ENCODE measurements at regions not wholly inside any gene's neighbourhood (a gene's known extent, or its start where the extent isn't known, plus 50 kb on each side); places are given as distances from the start of the nearest gene placed in this dataset.

GRCh38 chr5:17805227-17805825, 171.1 kb downstream of the TAF11L14 start:
- no peaks in the 10 kb centered on the region for H3K79me2 ChIP-seq (ENCODE audit: control insufficient read depth, low read length)
- H4K20me1 ChIP-seq (ENCODE audit: control insufficient read depth, insufficient read depth, low read depth, low read length) = no peaks in the 10 kb centered on the region
- H3K4me3 ChIP-seq (ENCODE audit: low read length) = no peak overlapping the region
- H3K4me1 ChIP-seq (ENCODE audit: control insufficient read depth, low read length) = no peaks in the 10 kb centered on the region
- TF ChIP-seq CTCF (IDR thresholded peaks at IDR 0.05; ENCODE audit: low read depth, low read length, poor library complexity, severe bottlenecking) = no peak
- TF ChIP-seq EZH2phosphoT487 (IDR thresholded peaks at IDR 0.05; ENCODE audit: borderline replicate concordance, low read length) = no peak
- H3K4me2 ChIP-seq (ENCODE audit: low read length) = no peak overlapping the region
- no peak overlapping the region for H3K27ac ChIP-seq (ENCODE audit: low read depth, low read length)
- no peaks in the 10 kb centered on the region for H3K27me3 ChIP-seq (ENCODE audit: control insufficient read depth, low read length)
- no peaks in the 10 kb centered on the region for H3K9me2 ChIP-seq (replicated peaks; ENCODE audit: control insufficient read depth, low read length)
- no peaks in the 10 kb centered on the region for H3K9me3 ChIP-seq (ENCODE audit: control insufficient read depth, insufficient read depth, low read length)
- H3K36me3 ChIP-seq (ENCODE audit: control insufficient read depth, low read length) = no peaks in the 10 kb centered on the region
- H3F3A ChIP-seq (ENCODE audit: control insufficient read depth, insufficient read depth) = no peaks in the 10 kb centered on the region

GRCh38 chr5:17806818-17807468, 172.7 kb downstream of the TAF11L14 start:
- no peaks in the 10 kb centered on the region for H3K79me2 ChIP-seq (ENCODE audit: control insufficient read depth, low read length)
- H3K9me3 ChIP-seq (ENCODE audit: control insufficient read depth, insufficient read depth, low read length) = no peaks in the 10 kb centered on the region
- no peaks in the 10 kb centered on the region for H3F3A ChIP-seq (ENCODE audit: control insufficient read depth, insufficient read depth)
- H3K27ac ChIP-seq (ENCODE audit: low read depth, low read length) = no peak overlapping the region
- no peaks in the 10 kb centered on the region for H3K4me1 ChIP-seq (ENCODE audit: control insufficient read depth, low read length)
- H3K9me2 ChIP-seq (replicated peaks; ENCODE audit: control insufficient read depth, low read length) = no peaks in the 10 kb centered on the region
- H4K20me1 ChIP-seq (ENCODE audit: control insufficient read depth, insufficient read depth, low read depth, low read length) = no peaks in the 10 kb centered on the region
- H3K4me3 ChIP-seq (ENCODE audit: low read length) = no peak overlapping the region
- TF ChIP-seq EZH2phosphoT487 (IDR thresholded peaks at IDR 0.05; ENCODE audit: borderline replicate concordance, low read length) (no peak), CTCF (IDR thresholded peaks at IDR 0.05; ENCODE audit: low read depth, low read length, poor library complexity, severe bottlenecking) (no peak)
- no peaks in the 10 kb centered on the region for H3K36me3 ChIP-seq (ENCODE audit: control insufficient read depth, low read length)
- H3K4me2 ChIP-seq (ENCODE audit: low read length) = no peak overlapping the region
- no peaks in the 10 kb centered on the region for H3K27me3 ChIP-seq (ENCODE audit: control insufficient read depth, low read length)

- Histone ChIP-seq H3K27ac (ENCODE audit: low read depth, low read length) (no peak overlapping the region), H3F3A (ENCODE audit: control insufficient read depth, insufficient read depth) (no peaks in the 10 kb centered on the region), H3K4me1 (ENCODE audit: control insufficient read depth, low read length) (no peaks in the 10 kb centered on the region), H3K4me3 (ENCODE audit: low read length) (no peak overlapping the region), H3K9me2 (replicated peaks; ENCODE audit: control insufficient read depth, low read length) (no peaks in the 10 kb centered on the region), H3K9me3 (ENCODE audit: control insufficient read depth, insufficient read depth, low read length) (no peaks in the 10 kb centered on the region), H3K79me2 (ENCODE audit: control insufficient read depth, low read length) (no peaks in the 10 kb centered on the region), H3K27me3 (ENCODE audit: control insufficient read depth, low read length) (no peaks in the 10 kb centered on the region), H3K4me2 (ENCODE audit: low read length) (no peak overlapping the region), H3K36me3 (ENCODE audit: control insufficient read depth, low read length) (no peaks in the 10 kb centered on the region), H4K20me1 (ENCODE audit: control insufficient read depth, insufficient read depth, low read depth, low read length) (no peaks in the 10 kb centered on the region)
- TF ChIP-seq EZH2phosphoT487 (IDR thresholded peaks at IDR 0.05; ENCODE audit: borderline replicate concordance, low read length) (no peak), CTCF (IDR thresholded peaks at IDR 0.05; ENCODE audit: low read depth, low read length, poor library complexity, severe bottlenecking) (no peak)
These were observed 174.3 kb downstream of the TAF11L14 start for GRCh38 chr5:17808566-17808965.
